HG03139 (cell line): ENCODE measurements at regions not wholly inside any gene's neighbourhood (a gene's known extent, or its start where the extent isn't known, plus 50 kb on each side); places are given as distances from the start of the nearest gene placed in this dataset.
"Not testable (repeated sequence)": the region's sequence is repeated elsewhere in the genome, so short reads cannot be mapped to it uniquely, and the experiment has no call there.

ENCODE experiments used
- ATAC-seq: cut with Tn5 transposase; IDR thresholded peaks from one replicate; pipeline ENCODE4 v1.9.1; 2021; ENCODE audit not compliant: unreplicated experiment

DNA sequence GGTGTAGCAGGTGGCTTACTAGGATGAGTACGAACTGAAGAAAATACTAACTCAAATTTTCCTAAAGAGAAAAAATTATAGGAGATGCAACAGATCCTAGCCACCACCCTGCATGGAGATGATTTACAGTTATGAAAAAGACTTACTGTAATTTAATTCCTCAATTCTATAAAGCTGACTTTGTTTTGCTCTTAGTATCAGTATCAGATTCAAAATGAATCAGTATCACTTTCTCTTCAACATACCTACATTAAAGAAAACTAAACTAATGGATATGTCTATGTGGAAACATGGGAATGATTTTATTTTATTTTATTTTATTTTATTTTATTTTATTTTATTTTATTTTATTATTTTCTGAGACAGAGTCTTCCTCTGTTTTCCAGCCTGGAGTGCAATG lies 525.8 kb downstream of the NLGN4X start:
- ATAC-seq = no peak

DNA sequence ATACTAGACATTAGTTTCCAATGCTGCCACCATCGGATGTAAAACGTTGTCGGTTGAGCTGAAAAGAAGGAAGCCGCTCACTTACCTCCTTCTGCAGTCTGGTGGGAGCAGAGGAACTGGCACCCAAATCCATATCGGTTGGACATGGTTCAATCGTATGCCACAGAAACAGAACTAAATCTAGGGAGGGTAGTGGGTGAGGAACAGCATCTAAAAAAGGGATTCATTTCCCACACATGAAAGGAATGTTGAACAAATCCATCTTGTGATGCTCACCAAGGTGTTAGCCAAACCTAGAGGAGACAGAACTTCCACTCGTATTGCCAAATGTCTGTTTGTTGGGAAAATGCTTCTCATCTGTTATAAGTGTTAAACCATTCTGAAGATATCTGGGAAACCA lies 532.7 kb downstream of the NLGN4X start:
- ATAC-seq = no peak

DNA sequence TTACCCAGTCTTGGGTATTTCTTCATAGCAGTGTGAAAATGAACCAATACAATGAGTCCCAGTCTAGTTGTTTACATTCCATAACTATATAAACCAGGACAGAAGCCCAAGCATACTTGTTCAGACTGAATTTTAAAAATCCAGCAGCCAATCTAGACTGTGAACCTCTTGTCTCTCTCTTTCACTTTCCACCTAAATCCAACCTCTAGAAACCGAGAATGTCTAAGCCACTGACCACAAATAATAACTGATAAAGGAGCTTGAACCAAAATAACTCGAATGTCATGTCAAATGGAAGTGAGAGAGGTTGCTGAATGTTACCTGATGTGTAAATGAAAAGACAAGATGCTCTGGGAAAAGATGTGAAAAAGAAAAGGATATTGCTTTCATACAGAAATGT lies 544.7 kb downstream of the NLGN4X start:
- no peak for ATAC-seq

DNA sequence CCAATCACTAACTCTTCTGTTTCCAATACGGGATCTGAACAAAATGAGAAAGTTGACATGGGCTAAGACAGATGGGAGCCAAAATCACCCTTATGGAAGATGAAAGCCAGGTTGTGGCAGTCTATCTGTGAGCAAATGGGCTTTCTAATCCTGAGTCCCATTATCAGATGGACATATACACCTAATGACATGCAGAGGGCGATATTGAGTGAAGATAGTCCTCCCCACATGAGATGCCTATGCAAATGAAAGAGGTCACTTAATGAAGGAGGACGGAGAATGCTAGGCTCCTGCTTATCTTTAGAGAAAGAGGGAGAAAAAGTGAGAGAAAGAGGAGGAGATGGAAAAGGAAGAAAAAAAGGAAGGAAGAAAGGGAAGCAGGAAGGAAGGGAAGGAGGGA lies 547.5 kb downstream of the NLGN4X start:
- no peak for ATAC-seq

DNA sequence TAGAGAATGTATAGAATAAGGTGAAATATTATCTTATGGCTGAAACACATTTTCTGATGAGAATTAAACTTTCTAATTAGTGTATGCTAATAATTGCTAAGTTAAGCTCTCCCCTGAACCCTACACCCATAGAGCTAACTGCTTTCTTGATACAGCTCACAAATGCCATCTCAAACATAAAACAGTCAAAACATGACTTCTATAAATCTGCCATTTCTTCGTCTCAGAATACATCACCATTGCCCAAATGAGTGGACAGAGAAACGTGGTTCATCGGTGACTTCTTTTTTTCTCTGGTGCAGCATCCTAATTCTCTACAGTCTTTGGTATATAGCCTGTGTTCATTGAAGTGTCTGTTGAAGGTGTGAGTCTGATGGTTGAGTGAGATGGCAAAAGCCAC lies 554.6 kb downstream of the NLGN4X start:
- no peak for ATAC-seq

DNA sequence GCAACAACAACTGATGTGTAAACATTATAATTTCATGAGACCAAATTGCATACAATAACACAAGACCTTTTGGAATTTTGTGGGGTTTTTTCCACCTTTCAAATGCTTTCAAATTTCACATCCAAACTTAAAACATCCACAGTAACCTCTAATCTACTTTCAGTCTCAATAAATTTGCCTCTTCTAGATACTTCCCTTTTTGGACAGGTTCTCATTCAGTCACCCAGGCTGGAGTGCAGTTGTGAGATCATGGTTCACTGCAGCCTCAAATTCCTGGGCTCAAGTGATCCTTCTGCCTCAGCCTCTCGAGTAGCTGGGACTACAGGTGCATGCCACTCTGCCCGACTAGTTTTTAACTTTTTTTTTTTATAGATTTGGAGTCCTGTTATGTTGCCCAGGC lies 556.6 kb downstream of the NLGN4X start:
- ATAC-seq = no peak

DNA sequence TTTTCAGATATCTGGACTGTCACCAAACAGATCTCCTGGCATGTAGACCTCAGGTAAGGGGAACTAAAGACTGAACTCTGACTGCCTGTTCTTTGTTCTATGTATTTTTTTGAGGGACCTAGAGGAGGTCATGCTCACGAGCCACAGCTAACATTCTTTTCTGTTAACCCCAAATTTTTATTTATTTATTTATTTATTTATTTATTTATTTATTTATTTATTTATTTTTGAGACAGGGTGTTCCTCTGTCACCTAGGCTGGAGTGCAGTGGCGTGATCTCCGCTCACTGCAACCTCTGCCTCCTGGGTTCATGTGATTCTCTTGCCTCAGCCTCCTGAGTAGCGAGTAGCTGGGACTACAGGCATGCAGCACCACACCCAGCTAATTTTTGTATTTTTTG lies 562.0 kb downstream of the NLGN4X start:
- not testable (repeated sequence) for ATAC-seq

DNA sequence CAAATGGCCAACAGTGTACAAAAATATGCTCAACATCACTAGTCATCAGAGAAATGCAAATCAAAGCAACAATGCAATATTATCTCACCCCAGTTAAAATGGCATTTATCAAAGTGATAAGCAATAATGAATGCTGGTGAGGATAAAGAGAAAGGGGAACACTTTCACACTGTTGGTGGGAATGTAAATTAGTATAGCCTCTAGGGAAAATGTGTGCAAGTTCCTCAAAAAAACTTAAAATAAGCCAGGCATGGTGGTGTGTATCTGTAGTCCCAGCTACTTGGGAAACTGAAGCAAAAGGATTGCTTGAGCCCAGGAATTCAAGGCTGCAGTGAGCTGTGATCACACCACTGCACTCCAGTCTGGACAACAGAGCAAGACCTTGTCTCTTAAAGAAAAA lies 572.1 kb downstream of the NLGN4X start:
- no peak for ATAC-seq

DNA sequence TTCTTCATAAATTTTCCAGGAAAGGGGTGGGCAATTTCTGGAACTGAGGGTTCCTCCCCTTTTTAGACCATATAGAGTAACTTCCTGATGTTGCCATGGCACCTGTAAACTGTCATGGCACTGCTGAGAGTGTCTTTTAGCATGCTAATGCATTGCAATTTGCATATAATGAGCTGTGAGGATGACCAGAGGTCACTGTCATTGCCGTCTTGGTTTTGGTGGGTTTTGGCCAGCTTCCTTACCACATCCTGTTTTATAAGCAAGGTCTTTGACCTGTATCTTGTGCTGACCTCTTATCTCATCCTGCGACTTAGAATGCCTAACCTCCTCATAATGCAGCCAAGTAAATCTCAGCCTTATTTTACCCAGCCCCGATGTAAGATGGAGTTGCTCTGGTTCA lies 577.8 kb downstream of the NLGN4X start:
- ATAC-seq = no peak

DNA sequence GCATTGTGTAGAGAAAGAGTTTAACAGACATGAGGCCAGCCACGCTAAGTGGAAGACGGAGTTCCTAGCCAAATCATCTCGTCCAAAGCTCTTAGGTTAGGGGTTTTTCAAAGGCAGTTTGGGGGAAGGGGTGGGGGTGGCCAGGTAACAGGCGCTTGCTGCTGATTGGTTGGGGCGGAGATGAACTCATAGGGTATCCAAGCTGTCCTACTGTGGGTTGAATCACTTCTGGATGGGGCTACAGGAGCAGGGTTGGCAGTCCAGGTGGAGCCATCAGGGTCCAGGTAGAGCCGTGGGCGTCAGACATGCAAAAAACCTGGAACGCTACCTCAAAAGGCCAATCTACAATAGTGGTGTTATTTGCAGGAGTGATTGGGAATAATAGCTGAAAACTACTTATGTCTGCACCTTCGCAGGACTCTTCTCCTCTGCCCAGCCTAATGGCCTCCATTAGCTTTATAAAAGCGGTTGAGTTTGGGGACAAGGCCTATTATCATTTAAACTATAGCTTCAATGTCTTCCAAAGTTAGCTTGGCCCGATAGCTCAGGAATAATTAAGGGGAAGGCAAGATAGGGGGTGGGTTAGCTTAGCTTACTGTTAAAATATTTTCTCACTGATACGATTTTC lies 579.6 kb downstream of the NLGN4X start:
- ATAC-seq = no peak

DNA sequence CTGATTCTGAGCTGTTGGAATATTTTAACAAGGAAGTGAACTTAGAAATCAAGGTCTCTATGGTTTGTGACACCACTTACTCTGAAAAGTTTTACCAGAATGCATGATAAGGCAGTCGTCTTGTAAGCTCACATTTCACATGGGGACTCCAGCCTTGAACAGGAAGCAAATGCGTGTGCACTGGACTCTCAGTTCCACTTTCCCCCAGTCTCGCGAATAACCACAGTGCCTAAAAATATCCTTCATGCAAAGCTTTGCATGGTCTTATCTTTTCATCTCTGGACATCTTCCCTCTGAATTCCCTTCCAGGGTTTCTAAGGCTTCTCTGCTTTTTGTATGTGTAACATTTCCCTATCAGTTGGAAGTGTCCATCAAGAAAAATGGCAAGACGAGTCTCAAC lies 581.8 kb downstream of the NLGN4X start:
- ATAC-seq = peak; percentile 96

DNA sequence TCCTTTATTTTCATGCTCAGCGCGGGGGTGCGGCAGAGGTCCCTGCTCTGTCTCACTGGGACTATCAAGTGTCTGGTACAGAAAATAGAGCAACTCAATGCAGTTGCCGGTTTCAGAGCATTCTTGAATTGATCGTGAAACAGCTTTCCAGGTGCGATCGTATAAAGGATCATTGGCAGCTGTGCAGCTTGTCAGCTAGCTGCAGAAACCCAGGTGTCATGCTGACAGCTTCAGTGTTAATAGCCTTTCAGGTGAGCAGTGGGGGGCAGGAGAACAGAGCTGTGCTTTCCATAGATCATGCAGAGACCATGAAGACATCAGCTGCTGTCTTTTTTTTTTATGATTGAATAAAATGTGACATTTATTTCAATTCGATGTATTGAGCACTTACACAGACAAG lies 583.9 kb downstream of the NLGN4X start:
- ATAC-seq = no peak

DNA sequence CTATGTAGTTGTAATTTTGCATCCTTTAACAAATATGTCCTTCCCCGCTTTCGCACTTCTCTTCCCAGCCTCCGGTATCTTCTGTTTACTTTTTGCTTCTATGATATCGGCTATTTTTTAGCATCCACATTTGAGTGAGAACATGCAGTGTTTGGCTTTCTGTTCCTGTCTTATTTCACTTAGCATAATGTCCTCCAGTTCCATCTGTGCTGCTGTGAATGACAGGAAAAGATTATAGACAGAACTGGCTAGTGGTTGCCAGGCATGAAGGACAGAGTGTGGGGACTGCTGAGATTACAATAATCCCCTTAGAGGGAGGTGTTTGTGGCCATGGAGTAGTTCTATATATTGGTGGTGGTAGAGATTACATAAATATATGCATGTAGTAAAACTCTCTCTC lies 588.6 kb downstream of the NLGN4X start:
- no peak for ATAC-seq

DNA sequence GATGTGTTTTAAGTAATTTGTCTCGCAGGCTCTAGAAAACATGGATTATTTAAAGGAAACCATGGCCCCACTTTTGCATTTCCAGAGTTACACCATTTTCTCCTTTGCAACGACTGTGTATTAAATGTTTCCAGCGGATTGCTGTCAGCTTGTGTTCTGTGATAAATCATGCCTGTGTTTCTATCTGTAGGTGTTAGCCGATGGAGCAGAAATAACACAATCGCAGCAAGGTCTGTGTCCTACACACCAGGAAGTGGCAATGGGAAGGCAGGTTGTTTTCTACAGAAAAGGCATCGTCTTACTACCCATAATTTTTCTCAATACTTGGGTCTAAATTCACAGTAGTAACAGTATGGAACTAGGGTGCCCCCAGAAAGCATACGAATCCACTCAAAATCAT lies 590.1 kb downstream of the NLGN4X start:
- ATAC-seq = no peak

DNA sequence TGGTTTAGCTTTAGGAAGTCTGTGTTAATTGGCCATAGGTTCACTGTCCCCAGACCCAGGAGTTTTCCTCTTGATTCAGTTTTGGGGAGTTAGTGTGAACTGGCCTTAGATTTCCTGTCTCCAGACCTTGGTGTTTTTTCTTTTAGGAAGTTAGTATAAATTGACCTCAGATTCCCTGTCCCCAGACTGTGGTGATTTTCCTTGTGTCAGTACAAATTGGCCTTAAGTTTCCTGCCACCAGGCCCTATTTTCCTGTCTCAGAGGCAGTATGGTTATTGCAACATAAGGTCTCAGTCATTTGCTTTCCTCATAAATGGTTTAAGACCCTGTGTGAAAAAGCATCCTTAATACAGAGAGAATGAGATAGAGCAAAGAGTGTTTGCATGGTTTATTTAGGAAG lies 595.8 kb downstream of the NLGN4X start:
- ATAC-seq = no peak

DNA sequence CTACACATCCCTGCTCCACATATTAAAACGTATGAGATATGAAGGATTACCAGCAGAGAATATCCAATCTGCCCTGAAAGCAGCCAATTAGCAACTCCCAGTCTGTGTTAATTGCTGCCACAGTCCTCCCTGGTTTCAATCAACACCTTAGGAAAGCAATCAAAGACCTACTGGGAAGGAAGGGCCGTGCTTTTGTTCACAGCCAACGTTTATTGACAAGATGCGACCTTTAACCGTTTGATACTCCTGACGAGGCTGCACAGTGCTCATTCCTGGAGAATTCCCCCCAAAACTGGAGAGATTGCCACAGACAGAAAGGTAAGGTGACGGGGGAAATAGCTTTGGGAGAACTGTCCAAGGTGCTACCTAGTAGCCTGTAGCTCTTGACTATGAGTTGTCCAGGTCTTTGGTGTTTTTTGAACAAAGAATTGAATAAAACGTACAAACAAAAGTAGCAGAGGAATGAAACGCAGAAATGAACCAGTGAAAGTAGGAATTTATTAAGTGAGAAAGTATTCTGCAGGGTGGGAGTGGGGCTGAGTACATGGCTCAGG lies 596.5 kb downstream of the NLGN4X start:
- ATAC-seq = no peak

DNA sequence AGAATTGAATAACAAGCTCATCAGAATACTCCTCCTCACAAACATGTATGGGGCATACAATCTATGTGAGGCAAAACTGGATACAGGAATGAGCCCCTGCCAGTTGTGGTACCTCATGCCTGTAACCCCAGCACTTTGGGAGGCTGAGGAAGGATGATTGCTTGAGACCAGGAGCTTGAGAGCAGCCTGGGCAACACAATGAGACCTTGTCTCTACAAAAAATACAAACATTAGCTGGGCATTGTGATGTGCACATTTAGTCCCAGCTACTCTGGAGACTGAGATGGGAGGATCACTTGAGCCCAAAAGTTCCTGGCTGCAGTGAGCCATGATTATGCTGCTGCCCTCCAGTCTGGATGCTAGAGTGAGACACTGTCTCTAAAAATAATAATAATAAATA lies 611.0 kb downstream of the NLGN4X start:
- no peak for ATAC-seq

DNA sequence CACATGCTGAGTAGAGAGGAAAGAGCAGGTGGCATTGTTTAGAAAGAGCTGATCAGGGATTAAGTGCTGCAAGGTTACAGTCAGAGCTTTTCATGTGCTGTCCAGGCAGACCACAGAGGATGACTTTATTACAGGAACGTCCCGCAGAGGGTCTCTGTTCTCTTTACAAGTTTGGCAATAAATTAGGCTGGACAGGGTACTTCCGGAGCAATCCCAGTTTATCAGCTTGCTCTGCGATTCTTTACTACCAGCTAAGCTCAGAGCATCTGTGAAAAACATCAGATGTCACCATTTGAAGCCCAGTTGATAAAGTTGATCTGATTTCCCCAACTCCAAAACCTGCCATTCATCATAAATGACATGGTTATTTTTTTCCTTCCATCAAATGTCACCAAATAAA lies 633.1 kb downstream of the NLGN4X start:
- ATAC-seq = no peak

DNA sequence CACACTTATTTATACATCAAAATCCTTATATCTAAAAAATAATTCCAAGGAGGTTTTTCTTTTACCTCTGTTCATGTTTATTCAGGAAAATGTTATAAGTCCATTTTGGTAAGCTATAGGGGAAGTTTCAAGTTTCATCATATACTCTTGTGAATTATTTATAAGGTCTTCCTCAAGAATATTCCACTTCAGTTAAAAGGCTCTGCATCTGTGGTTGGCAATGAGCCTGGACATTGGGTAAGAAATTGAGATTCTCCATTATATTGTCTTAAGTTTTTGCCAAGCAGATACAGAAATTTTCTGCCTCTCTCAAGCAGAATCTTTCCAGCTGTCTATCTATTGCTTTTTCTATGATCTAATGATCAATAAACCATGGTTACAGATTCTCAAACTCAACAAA lies 641.9 kb downstream of the NLGN4X start:
- no peak for ATAC-seq

DNA sequence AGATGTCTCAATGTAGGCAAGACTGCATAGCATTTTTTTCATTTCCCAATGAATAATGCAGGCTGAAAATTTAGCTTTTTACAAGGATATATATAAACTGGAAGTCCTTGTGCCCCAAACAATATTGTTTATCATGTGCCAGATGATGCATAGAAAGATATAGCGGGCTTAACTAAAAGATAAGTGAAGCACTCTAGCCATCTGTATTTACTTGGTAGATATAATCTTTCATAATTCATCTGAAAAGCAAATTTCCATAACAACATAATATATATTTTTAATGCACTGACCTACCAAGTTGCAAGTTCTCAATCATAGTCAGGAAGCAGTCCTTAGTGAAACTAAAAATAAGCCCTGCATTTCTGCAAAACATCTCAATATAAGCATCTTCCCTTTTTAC lies 653.3 kb downstream of the NLGN4X start:
- no peak for ATAC-seq

DNA sequence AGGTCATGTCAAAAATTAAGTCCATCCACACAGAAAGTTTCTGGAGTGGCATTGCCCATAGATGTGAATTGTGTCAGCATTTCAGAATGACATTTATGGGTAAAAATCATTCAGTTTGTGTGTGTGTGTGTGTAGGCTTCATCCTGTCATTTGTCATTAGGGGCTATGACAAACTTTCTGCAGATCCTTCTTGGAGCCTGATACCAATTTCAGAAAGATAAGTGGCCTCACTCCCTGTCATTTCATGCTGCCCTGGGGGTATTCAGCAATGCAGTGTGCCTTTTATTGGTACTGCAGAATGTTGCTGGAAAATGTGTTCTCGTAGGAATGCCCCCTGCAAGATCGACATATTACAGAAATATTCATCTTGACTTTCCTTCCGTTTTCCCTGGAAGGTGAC lies 659.7 kb downstream of the NLGN4X start:
- no peak for ATAC-seq

DNA sequence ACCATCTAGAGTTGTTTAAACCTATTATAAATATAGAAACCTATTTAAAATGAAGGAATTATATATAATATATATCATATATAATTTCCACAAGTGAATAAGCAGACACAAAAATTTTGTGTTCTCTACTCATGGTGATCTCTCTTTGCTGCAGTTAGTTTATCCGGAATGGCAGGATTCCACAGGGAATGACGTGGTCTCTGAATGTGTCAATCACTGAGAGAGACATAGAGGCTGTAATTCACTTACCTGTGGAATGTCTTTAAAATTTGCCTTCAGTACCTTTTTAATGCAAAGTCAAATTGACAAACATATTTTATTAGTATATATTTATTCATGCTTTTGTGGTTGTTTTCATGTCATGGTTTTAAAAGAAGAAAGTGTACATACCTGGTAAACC lies 669.3 kb downstream of the NLGN4X start:
- no peak for ATAC-seq

DNA sequence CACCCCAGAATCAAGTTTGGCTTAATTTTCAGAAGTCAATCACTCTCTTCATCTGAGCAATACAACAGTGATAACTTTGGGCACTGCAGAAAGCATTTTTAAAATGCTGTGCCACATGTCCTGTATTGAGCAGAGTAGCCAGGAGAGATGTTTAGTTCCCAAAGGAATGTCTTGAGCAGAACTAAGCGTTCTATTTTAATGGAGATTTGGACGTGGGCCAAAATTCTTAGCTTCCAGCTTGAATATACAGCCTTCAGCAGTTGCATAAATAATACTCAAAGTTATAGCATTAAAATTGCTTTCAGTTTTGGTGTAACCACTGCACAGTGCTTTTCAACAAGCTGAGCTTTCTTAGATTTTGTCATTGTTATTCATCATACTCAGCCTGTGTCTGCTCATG lies 679.2 kb downstream of the NLGN4X start:
- ATAC-seq = no peak
